ENCODE measurements at regions not wholly inside any gene's neighbourhood (a gene's known extent, or its start where the extent isn't known, plus 50 kb on each side); places are given as distances from the start of the nearest gene placed in this dataset.

- intact Hi-C loops (cut with DNase I) = no loop called here
These were observed 203.0 kb upstream of the TNRC6C start for GRCh38 chr17:77755410-77755963.

DNA sequence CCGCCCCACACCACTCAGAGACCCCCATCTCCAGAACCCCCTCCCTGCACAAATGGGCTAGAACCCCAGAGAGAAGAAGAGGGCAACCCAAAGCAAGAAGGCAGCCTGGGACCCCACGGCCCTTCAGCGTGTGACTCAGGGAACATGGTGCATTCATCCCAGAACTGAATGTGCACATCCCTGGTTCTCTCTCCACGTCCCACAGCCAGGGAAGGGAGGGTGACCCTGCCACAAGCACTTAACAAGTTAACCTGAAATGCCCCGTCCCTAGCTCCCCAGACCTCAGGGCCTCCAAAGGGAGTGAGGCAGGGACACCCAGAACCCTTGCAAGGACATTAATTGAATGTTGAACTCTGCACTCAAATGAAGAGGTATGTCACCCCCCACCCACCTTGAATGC is 202.5 kb upstream of the TNRC6C start:
- intact Hi-C loops (cut with DNase I) = no loop called here
- Histone ChIP-seq H3K27me3 (no peaks in the 10 kb centered on the region), H3K36me3 (no peaks in the 10 kb centered on the region), H3K27ac (replicated peaks in 1 of 4) (no peak overlapping the region), H3K9me3 (peaks cover 0 to 5% (median 0%) of the 10 kb centered on the region in 4 donors), H3K4me3 (no peak overlapping the region), H3K4me1 (no peaks in the 10 kb centered on the region)
- 100% methylated on average over 1 of the region's 5 CpGs for WGBS
- no peak for DNase-seq (ENCODE audit: extremely low spot score)
- TF ChIP-seq CTCF (IDR thresholded peaks at IDR 0.05) = no peak

More at GRCh38 chr17:77755410-77755963, 203.0 kb upstream of the TNRC6C start:
- WGBS = 91% methylated on average over 9 of the region's 9 CpGs
- Histone ChIP-seq H3K4me1 (no peaks in the 10 kb centered on the region), H3K27ac (replicated peaks in 1 of 4) (no peak overlapping the region), H3K27me3 (no peaks in the 10 kb centered on the region), H3K4me3 (no peak overlapping the region), H3K9me3 (peaks cover 0 to 5% (median 0%) of the 10 kb centered on the region in 4 donors), H3K36me3 (no peaks in the 10 kb centered on the region)
- DNase-seq (ENCODE audit: extremely low spot score) = no peak
- TF ChIP-seq POLR2A (IDR thresholded peaks at IDR 0.05; ENCODE audit: low read depth) = no peak
- TF ChIP-seq CTCF (IDR thresholded peaks at IDR 0.05) = no peak

DNA sequence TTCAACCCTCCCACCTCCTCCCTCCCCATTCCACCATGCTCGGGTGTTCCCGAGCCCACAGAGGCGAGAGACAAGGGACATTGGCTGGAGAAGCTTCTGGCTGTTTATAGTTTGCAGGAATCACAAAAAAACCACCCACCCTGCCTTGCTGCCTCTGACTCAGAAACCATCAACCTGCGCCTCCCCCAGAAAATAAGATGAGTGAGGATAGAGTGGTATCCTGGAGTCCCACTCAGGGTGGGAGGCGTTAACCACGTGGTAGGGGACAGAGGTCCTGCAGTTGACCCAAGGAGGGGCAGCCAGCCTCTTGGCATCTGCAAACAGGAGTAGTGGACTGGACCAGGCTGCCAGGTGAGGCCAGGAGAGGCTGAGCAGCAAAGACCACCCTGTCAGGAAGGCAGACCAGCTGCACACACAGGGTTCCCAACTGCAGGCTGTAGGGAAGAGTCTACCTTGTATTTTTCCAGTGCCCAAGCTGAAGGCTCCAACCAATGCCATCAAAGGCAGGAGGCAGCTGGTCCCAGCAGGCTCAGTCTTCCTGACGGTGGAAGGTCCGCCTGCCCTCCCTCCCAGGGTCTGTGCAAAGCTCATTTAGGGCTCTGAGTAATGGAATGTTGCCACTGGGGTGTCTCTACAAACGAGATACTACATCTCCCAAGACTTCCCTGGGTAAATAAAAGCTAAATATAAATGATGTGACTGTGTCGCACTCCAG is 201.5 kb upstream of the TNRC6C start:
- no peak for DNase-seq (ENCODE audit: extremely low spot score)
- no peaks in the 10 kb centered on the region for H3K27me3 ChIP-seq
- TF ChIP-seq POLR2AphosphoS5 (IDR thresholded peaks at IDR 0.05) (no peak), EP300 (IDR thresholded peaks at IDR 0.05) (no peak), CTCF (IDR thresholded peaks at IDR 0.05) (no peak), POLR2A (IDR thresholded peaks at IDR 0.05; ENCODE audit: low read depth) (no peak)
- 76% methylated on average over 10 of the region's 10 CpGs for WGBS
- no peak overlapping the region for H3K4me3 ChIP-seq
- H3K9me3 ChIP-seq = peaks cover 0 to 5% (median 0%) of the 10 kb centered on the region in 4 donors
- no peak overlapping the region for H3K27ac ChIP-seq (replicated peaks in 1 of 4)
- intact Hi-C loops (cut with DNase I) = no loop called here
- H3K36me3 ChIP-seq = no peaks in the 10 kb centered on the region
- no peaks in the 10 kb centered on the region for H3K4me1 ChIP-seq

DNA sequence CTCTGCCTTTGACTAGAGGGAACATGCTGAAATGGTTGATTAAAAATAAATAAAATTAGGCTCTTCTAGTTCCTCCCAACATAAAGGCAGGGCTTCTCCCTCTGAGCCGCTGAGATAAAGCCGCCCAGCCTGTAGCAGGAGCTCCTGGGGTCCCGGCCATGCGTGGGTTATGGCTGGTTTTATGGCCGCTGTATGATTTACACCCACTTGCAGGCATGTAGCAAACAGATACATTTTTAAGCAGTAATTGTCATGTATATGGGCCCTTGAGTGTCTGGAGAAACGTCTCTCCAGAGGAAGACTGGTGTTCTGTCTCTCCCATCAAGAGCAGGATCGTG is 201.0 kb upstream of the TNRC6C start:
- no peaks in the 10 kb centered on the region for H3K4me1 ChIP-seq
- 86% methylated on average over 7 of the region's 7 CpGs for whole genome bisulfite sequencing
- no peaks in the 10 kb centered on the region for H3K27me3 ChIP-seq
- H3K9me3 ChIP-seq = peaks cover 0 to 5% (median 0%) of the 10 kb centered on the region in 4 donors
- no peak for DNase-seq (ENCODE audit: extremely low spot score)
- TF ChIP-seq POLR2A (IDR thresholded peaks at IDR 0.05; ENCODE audit: low read depth) = no peak
- no peak for TF ChIP-seq POLR2AphosphoS5 (IDR thresholded peaks at IDR 0.05)
- TF ChIP-seq EP300 (IDR thresholded peaks at IDR 0.05) = no peak
- TF ChIP-seq CTCF (IDR thresholded peaks at IDR 0.05) = no peak
- H3K36me3 ChIP-seq = no peaks in the 10 kb centered on the region
- no peak overlapping the region for H3K4me3 ChIP-seq
- intact Hi-C loops (cut with DNase I) = no loop called here
- no peak overlapping the region for H3K27ac ChIP-seq (replicated peaks in 1 of 4)

GRCh38 chr17:77763023-77763422 is 195.5 kb upstream of the TNRC6C start:
- no peak for DNase-seq (ENCODE audit: extremely low spot score)
- Histone ChIP-seq H3K4me3 (no peak overlapping the region), H3K27ac (replicated peaks in 1 of 4) (no peak overlapping the region), H3K36me3 (no peaks in the 10 kb centered on the region), H3K4me1 (peaks cover 0 to 3% (median 2%) of the 10 kb centered on the region in 4 donors), H3K27me3 (no peaks in the 10 kb centered on the region), H3K9me3 (no peaks in the 10 kb centered on the region)
- intact Hi-C loops (cut with DNase I) = no loop called here
- TF ChIP-seq CTCF (IDR thresholded peaks at IDR 0.05) = no peak
- no peak for TF ChIP-seq POLR2A (IDR thresholded peaks at IDR 0.05; ENCODE audit: low read depth)
- TF ChIP-seq POLR2AphosphoS5 (IDR thresholded peaks at IDR 0.05) = no peak
- TF ChIP-seq EP300 (IDR thresholded peaks at IDR 0.05) = no peak
- 76% methylated on average over 6 of the region's 6 CpGs for WGBS
